ENCODE measurements at regions not wholly inside any gene's neighbourhood (a gene's known extent, or its start where the extent isn't known, plus 50 kb on each side); places are given as distances from the start of the nearest gene placed in this dataset.

DNA sequence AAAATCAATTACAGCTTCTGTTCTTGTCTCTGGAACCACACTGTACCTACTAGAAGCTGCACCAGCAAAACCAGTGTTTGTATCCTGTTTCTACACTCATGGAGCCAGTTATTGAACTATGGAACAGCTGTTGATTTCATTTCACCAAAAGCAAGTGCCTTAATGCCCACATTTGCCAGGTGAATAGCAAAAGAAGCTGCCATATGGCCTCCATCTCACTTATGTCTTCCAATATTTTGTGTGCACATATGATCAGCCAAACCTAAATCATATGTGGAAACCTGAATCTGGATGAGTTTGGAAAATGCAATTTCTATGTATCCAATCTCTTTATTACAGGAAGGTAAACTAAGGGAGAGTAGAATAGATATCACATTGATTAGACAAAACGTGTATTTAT lies 415.8 kb upstream of the GRID2 start:
- no peak for TF ChIP-seq POLR2A (IDR thresholded peaks at IDR 0.05)
- TF ChIP-seq, protein P1, sequence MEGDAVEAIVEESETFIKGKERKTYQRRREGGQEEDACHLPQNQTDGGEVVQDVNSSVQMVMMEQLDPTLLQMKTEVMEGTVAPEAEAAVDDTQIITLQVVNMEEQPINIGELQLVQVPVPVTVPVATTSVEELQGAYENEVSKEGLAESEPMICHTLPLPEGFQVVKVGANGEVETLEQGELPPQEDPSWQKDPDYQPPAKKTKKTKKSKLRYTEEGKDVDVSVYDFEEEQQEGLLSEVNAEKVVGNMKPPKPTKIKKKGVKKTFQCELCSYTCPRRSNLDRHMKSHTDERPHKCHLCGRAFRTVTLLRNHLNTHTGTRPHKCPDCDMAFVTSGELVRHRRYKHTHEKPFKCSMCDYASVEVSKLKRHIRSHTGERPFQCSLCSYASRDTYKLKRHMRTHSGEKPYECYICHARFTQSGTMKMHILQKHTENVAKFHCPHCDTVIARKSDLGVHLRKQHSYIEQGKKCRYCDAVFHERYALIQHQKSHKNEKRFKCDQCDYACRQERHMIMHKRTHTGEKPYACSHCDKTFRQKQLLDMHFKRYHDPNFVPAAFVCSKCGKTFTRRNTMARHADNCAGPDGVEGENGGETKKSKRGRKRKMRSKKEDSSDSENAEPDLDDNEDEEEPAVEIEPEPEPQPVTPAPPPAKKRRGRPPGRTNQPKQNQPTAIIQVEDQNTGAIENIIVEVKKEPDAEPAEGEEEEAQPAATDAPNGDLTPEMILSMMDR (IDR thresholded peaks at IDR 0.05) = no peak
